Adrenal gland (tissue), 9 donors: ENCODE measurements at regions not wholly inside any gene's neighbourhood (a gene's known extent, or its start where the extent isn't known, plus 50 kb on each side); places are given as distances from the start of the nearest gene placed in this dataset.

ENCODE experiments used
- DNase-seq, 7 donors: peaks; one replicate each; pipeline ENCODE4 v3.0.0-alpha.2; 2019 to 2020
- H3K27ac ChIP-seq, 5 donors: fragments of 200-600 bp; sonication (generic) in 4 of 5; 1 replicate in 3 of 5; 2 replicates in 2 of 5; pipeline versions ENCODE4 v1.5.1 to v1.8.0; 2016 to 2020; ENCODE audit warnings: mild to moderate bottlenecking in 1 of 5
- H3K27me3 ChIP-seq: fragments of 200-600 bp; 2 replicates; pipeline ENCODE4 v1.8.0; 2021
- H3K36me3 ChIP-seq, 2 donors: fragments of 200-600 bp; replicated peaks in 1 of 2; 1 replicate in 1 of 2; 2 replicates in 1 of 2; pipeline versions ENCODE4 v1.5.1 to v1.8.0; 2018 to 2022
- H3K4me1 ChIP-seq, 2 donors: fragments of 200-600 bp; replicated peaks in 1 of 2; 1 replicate in 1 of 2; 2 replicates in 1 of 2; pipeline versions ENCODE4 v1.5.1 to v1.8.0; 2018 to 2021
- H3K4me3 ChIP-seq, 4 donors: fragments of 200-600 bp; sonication (generic) in 3 of 4; one replicate each; pipeline ENCODE4 v1.5.1; 2016 to 2018
- H3K9me3 ChIP-seq, 3 donors: fragments of 200-600 bp; sonication (generic) in 1 of 3; replicated peaks in 1 of 3; 1 replicate in 2 of 3; 2 replicates in 1 of 3; pipeline versions ENCODE4 v1.5.1 to v1.8.0; 2016 to 2021
- CTCF ChIP-seq, 6 experiments: fragments of 450-650 bp in 4 of 6; fragments of 200-600 bp in 2 of 6; sonication (generic) in 1 of 6; IDR thresholded peaks; 1 replicate in 5 of 6; 2 replicates in 1 of 6; pipeline versions ENCODE4 v1.5.1 to v1.8.0; 2016 to 2021; ENCODE audit warnings: antibody characterized with exemption in 6 of 6, mild to moderate bottlenecking in 2 of 6, moderate library complexity in 1 of 6
- POLR2A ChIP-seq, 2 donors: fragments of 450-650 bp; IDR thresholded peaks; one replicate each; pipeline ENCODE4 v1.6.1; 2017; ENCODE audit warnings: antibody characterized with exemption in 2 of 2, mild to moderate bottlenecking in 2 of 2, moderate library complexity in 1 of 2
- WGBS, 4 donors: extraction: QIAGEN DNeasy Blood & Tissue Kit in 2 of 4; methylation state at CpG; one replicate each; pipeline versions ENCODE4 v1.1.5 to v1.1.7; 2013 to 2017; 5-methylcytosine and 5-hydroxymethylcytosine counted together
- intact Hi-C, 2 donors: fragments of 100-400 bp; cut with DNase I; formaldehyde crosslinking; loops; one replicate each; pipeline versions ENCODE4 v1.14.1 to v1.15.0; 2022 to 2023
- donor health status: healthy with polysubstance abuse.
- donor health status: Bipolar disorder and iron deficiency.
- donor health status: DM: yes; HTN: yes; CAD: no.
- donor health status: DM: no; HTN: no; CAD: no.
- donor health status: DM: no; HTN: no; CAD: no.

GRCh38 chr3:33919312-33920120 lies 121.1 kb downstream of the PDCD6IP start:
- DNase-seq = no peak
- TF ChIP-seq CTCF (IDR thresholded peaks at IDR 0.05) = no peak
- TF ChIP-seq POLR2A (IDR thresholded peaks at IDR 0.05) = no peak
- intact Hi-C loops = no loop called here
- no peaks in the 10 kb centered on the region for H3K36me3 ChIP-seq
- H3K4me1 ChIP-seq = no peaks in the 10 kb centered on the region
- H3K4me3 ChIP-seq = no peak overlapping the region
- no peak overlapping the region for H3K27ac ChIP-seq
- 57 to 64% (median 62%) methylated on average over 7 of the region's 7 CpGs for WGBS, 4 donors
- no peaks in the 10 kb centered on the region for H3K9me3 ChIP-seq
- no peaks in the 10 kb centered on the region for H3K27me3 ChIP-seq

GRCh38 chr3:33920511-33920910 lies 122.1 kb downstream of the PDCD6IP start:
- intact Hi-C loops = no loop called here
- no peak for TF ChIP-seq POLR2A (IDR thresholded peaks at IDR 0.05)
- no peak for TF ChIP-seq CTCF (IDR thresholded peaks at IDR 0.05)
- no peaks in the 10 kb centered on the region for H3K9me3 ChIP-seq
- no peak for DNase-seq
- no peaks in the 10 kb centered on the region for H3K4me1 ChIP-seq
- H3K36me3 ChIP-seq = no peaks in the 10 kb centered on the region
- H3K27me3 ChIP-seq = no peaks in the 10 kb centered on the region
- H3K4me3 ChIP-seq = no peak overlapping the region
- H3K27ac ChIP-seq = no peak overlapping the region
- whole genome bisulfite sequencing, 4 donors = 73 to 89% (median 79%) methylated on average over 4 of the region's 4 CpGs

- 84 to 94% (median 90%) methylated on average over 2 of the region's 2 CpGs for WGBS, 4 donors
- no peak for DNase-seq
- Histone ChIP-seq H3K4me3 (no peak overlapping the region), H3K4me1 (no peaks in the 10 kb centered on the region), H3K27ac (no peak overlapping the region), H3K36me3 (no peaks in the 10 kb centered on the region), H3K27me3 (no peaks in the 10 kb centered on the region), H3K9me3 (no peaks in the 10 kb centered on the region)
- no peak for TF ChIP-seq POLR2A (IDR thresholded peaks at IDR 0.05)
- TF ChIP-seq CTCF (IDR thresholded peaks at IDR 0.05) = no peak
- intact Hi-C loops = no loop called here
These were observed 123.2 kb downstream of the PDCD6IP start for GRCh38 chr3:33921608-33922007.

- 68 to 77% (median 76%) methylated on average over 3 of the region's 3 CpGs for WGBS, 4 donors
- Histone ChIP-seq H3K4me1 (no peaks in the 10 kb centered on the region), H3K9me3 (no peaks in the 10 kb centered on the region), H3K27ac (no peak overlapping the region), H3K4me3 (no peak overlapping the region), H3K27me3 (no peaks in the 10 kb centered on the region), H3K36me3 (no peaks in the 10 kb centered on the region)
- no peak for DNase-seq
- intact Hi-C loops = no loop called here
- TF ChIP-seq POLR2A (IDR thresholded peaks at IDR 0.05) = no peak
- TF ChIP-seq CTCF (IDR thresholded peaks at IDR 0.05) = no peak
These were observed 128.7 kb downstream of the PDCD6IP start for GRCh38 chr3:33926998-33927605.
